AG20443 (cell line): ENCODE measurements at regions not wholly inside any gene's neighbourhood (a gene's known extent, or its start where the extent isn't known, plus 50 kb on each side); places are given as distances from the start of the nearest gene placed in this dataset.

ENCODE experiments used
- DNase-seq: peaks from one replicate; pipeline ENCODE4 v3.0.0; 2012; ENCODE audit warnings: low spot score, mixed read lengths

GRCh38 chr11:92533657-92534335 lies 309.2 kb downstream of the FAT3 start:
- no peak for DNase-seq

- DNase-seq, result no peak
Observed at GRCh38 chr11:92536883-92537282, 312.3 kb downstream of the FAT3 start.

- DNase-seq, result no peak
Observed at GRCh38 chr11:92540096-92540495, 315.5 kb downstream of the FAT3 start.

- no peak for DNase-seq
Observed at GRCh38 chr11:92545906-92546471, 321.4 kb downstream of the FAT3 start.

GRCh38 chr11:92546603-92547002 lies 322.0 kb downstream of the FAT3 start:
- DNase-seq, result no peak

- no peak for DNase-seq
Observed at GRCh38 chr11:92550411-92550810, 325.8 kb downstream of the FAT3 start.

GRCh38 chr11:92550871-92551270 lies 326.3 kb downstream of the FAT3 start:
- DNase-seq, result no peak

GRCh38 chr11:92552942-92553341 lies 328.3 kb downstream of the FAT3 start:
- DNase-seq, result no peak

GRCh38 chr11:92554688-92555087 lies 330.1 kb downstream of the FAT3 start:
- DNase-seq, result no peak

- no peak for DNase-seq
Observed at GRCh38 chr11:92556431-92556830, 331.8 kb downstream of the FAT3 start.

GRCh38 chr11:92557879-92558278 lies 333.3 kb downstream of the FAT3 start:
- no peak for DNase-seq

- DNase-seq, result no peak
Observed at GRCh38 chr11:92558323-92558722, 333.7 kb downstream of the FAT3 start.

GRCh38 chr11:92569726-92570125 lies 345.1 kb downstream of the FAT3 start:
- DNase-seq, result no peak

- DNase-seq, result no peak
Observed at GRCh38 chr11:92572559-92572958, 347.9 kb downstream of the FAT3 start.

GRCh38 chr11:92576315-92576714 lies 351.7 kb downstream of the FAT3 start:
- no peak for DNase-seq

- DNase-seq, result no peak
Observed at GRCh38 chr11:92580908-92581307, 356.3 kb downstream of the FAT3 start.

- no peak for DNase-seq
Observed at GRCh38 chr11:92588393-92588792, 363.8 kb downstream of the FAT3 start.

GRCh38 chr11:92589512-92589911 lies 364.9 kb downstream of the FAT3 start:
- no peak for DNase-seq

GRCh38 chr11:92591521-92591920 lies 366.9 kb downstream of the FAT3 start:
- DNase-seq, result no peak

- no peak for DNase-seq
Observed at GRCh38 chr11:92594251-92594650, 369.6 kb downstream of the FAT3 start.

GRCh38 chr11:92595052-92595451 lies 370.4 kb downstream of the FAT3 start:
- DNase-seq, result no peak

GRCh38 chr11:92596596-92597317 lies 372.1 kb downstream of the FAT3 start:
- no peak for DNase-seq

GRCh38 chr11:92601048-92601447 lies 368.4 kb upstream of the MTNR1B start:
- no peak for DNase-seq
